ENCODE measurements at regions not wholly inside any gene's neighbourhood (a gene's known extent, or its start where the extent isn't known, plus 50 kb on each side); places are given as distances from the start of the nearest gene placed in this dataset.

DNA sequence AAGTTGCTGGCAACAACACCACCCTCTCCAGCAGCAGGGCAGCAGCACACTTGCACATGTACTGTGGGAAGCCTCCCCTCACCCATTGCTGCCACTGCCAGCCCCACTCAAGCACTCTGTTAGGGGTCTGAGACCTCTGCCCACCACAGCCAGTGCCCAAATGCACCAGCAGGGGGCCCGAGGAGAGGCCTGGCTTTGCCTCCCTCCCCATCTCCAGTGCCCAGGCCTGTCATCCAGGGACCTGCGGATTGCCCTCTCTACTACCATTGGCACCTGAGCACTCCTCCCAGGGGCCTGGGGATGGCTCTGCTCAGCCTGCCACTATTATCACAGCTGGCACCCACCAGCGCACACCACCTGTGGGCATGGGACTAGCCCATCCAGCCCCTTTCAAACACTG lies 175.7 kb downstream of the PMAIP1 start:
- H3K4me1 ChIP-seq: no peaks in the 10 kb centered on the region
- intact Hi-C loops (cut with micrococcal nuclease): no loop called here
- peaks cover 33% of the 10 kb centered on the region for H3K9me3 ChIP-seq (replicated peaks)
- H3K27me3 ChIP-seq (ENCODE audit: low read depth): no peaks in the 10 kb centered on the region
- DNase-seq: no peak
- H3K36me3 ChIP-seq: no peaks in the 10 kb centered on the region
- TF ChIP-seq, protein P1, sequence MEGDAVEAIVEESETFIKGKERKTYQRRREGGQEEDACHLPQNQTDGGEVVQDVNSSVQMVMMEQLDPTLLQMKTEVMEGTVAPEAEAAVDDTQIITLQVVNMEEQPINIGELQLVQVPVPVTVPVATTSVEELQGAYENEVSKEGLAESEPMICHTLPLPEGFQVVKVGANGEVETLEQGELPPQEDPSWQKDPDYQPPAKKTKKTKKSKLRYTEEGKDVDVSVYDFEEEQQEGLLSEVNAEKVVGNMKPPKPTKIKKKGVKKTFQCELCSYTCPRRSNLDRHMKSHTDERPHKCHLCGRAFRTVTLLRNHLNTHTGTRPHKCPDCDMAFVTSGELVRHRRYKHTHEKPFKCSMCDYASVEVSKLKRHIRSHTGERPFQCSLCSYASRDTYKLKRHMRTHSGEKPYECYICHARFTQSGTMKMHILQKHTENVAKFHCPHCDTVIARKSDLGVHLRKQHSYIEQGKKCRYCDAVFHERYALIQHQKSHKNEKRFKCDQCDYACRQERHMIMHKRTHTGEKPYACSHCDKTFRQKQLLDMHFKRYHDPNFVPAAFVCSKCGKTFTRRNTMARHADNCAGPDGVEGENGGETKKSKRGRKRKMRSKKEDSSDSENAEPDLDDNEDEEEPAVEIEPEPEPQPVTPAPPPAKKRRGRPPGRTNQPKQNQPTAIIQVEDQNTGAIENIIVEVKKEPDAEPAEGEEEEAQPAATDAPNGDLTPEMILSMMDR (IDR thresholded peaks at IDR 0.05; ENCODE audit: borderline replicate concordance): no peak
- H3K27ac ChIP-seq (replicated peaks): no peak overlapping the region
- H3K4me3 ChIP-seq: no peak overlapping the region

GRCh38 chr18:60070631-60071030 lies 170.8 kb downstream of the PMAIP1 start:
- intact Hi-C loops (cut with micrococcal nuclease): no loop called here
- H3K36me3 ChIP-seq: no peaks in the 10 kb centered on the region
- no peak overlapping the region for H3K27ac ChIP-seq (replicated peaks)
- H3K4me3 ChIP-seq: no peak overlapping the region
- no peak for DNase-seq
- H3K9me3 ChIP-seq (replicated peaks): peaks cover 6% of the 10 kb centered on the region
- H3K27me3 ChIP-seq (ENCODE audit: low read depth): no peaks in the 10 kb centered on the region
- no peaks in the 10 kb centered on the region for H3K4me1 ChIP-seq
- TF ChIP-seq, protein P1 (IDR thresholded peaks at IDR 0.05; ENCODE audit: borderline replicate concordance): no peak

- TF ChIP-seq, protein P1 (IDR thresholded peaks at IDR 0.05; ENCODE audit: borderline replicate concordance): no peak
- Histone ChIP-seq H3K36me3 (no peaks in the 10 kb centered on the region), H3K27me3 (ENCODE audit: low read depth) (no peaks in the 10 kb centered on the region), H3K4me1 (no peaks in the 10 kb centered on the region), H3K9me3 (replicated peaks) (peaks cover 4% of the 10 kb centered on the region), H3K27ac (replicated peaks) (no peak overlapping the region), H3K4me3 (no peak overlapping the region)
- DNase-seq: no peak
- intact Hi-C loops (cut with micrococcal nuclease): no loop called here
Observed at GRCh38 chr18:60069145-60069544, 169.3 kb downstream of the PMAIP1 start.

DNA sequence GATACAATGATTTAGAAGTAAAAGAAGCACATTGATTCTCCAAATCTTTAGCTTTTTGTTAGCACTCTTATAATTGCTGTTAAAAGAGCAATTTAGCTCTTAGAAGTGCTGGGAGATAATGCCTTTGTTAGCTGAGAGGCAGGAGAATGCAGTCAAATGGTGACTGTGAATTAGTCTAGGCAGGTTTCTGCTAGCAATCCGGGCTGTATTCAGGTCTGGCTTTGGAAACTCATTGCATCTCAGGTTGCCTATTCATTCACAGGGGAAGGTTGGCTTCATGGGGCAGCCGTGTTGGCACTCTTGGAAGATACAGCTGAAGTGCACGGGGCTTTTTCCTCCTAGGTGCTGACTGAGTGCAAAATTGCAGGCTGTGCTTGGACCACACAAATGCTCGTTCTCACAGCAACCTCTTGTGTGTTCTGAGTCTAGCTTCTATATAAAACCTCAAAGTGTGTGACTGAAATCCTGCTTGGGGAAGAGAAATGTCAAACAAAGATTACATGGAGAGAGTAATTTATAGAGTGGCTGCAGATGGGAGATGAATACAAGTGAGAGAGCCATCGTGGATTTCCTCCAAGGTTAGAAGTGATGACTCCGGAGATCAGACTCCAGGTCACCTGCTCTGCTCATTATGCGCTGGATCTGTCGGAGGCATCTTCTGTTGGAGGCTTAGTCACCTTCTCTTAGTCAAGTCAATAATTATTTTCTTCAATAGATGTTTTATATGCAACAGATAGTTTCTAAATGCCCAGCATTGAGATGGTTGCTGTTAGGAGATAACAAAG lies 167.8 kb downstream of the PMAIP1 start:
- H3K27me3 ChIP-seq (ENCODE audit: low read depth): no peaks in the 10 kb centered on the region
- TF ChIP-seq, protein P1 (IDR thresholded peaks at IDR 0.05; ENCODE audit: borderline replicate concordance): no peak
- intact Hi-C loops (cut with micrococcal nuclease): no loop called here
- no peaks in the 10 kb centered on the region for H3K4me1 ChIP-seq
- no peak for DNase-seq
- H3K27ac ChIP-seq (replicated peaks): no peak overlapping the region
- no peak overlapping the region for H3K4me3 ChIP-seq
- H3K9me3 ChIP-seq (replicated peaks): no peaks in the 10 kb centered on the region
- H3K36me3 ChIP-seq: no peaks in the 10 kb centered on the region

GRCh38 chr18:60066219-60066975 lies 166.6 kb downstream of the PMAIP1 start:
- Histone ChIP-seq H3K4me3 (no peak overlapping the region), H3K4me1 (no peaks in the 10 kb centered on the region), H3K27ac (replicated peaks) (no peak overlapping the region), H3K9me3 (replicated peaks) (no peaks in the 10 kb centered on the region), H3K36me3 (no peaks in the 10 kb centered on the region), H3K27me3 (ENCODE audit: low read depth) (no peaks in the 10 kb centered on the region)
- DNase-seq: no peak
- intact Hi-C loops (cut with micrococcal nuclease): no loop called here
- TF ChIP-seq, protein P1 (IDR thresholded peaks at IDR 0.05; ENCODE audit: borderline replicate concordance): no peak

Data from left ventricle myocardium inferior (tissue), 1 donor.